Endodermal cell (in vitro differentiated cells): ENCODE measurements at regions not wholly inside any gene's neighbourhood (a gene's known extent, or its start where the extent isn't known, plus 50 kb on each side); places are given as distances from the start of the nearest gene placed in this dataset.

ENCODE experiments used
- DNase-seq: peaks from one replicate; pipeline ENCODE4 v3.0.0-alpha.2; 2017
- H3K27ac ChIP-seq: 2 replicates; pipeline ENCODE4 v1.5.1; 2013; ENCODE audit warnings: mild to moderate bottlenecking, low read depth, low read length, moderate library complexity
- H3K27me3 ChIP-seq: 2 replicates; pipeline ENCODE4 v1.6.1; 2013; ENCODE audit warnings: mild to moderate bottlenecking, low read length, moderate library complexity; ENCODE audit not compliant: insufficient read depth, control insufficient read depth, poor library complexity, severe bottlenecking
- H3K36me3 ChIP-seq: 2 replicates; pipeline ENCODE4 v1.7.0; 2013; ENCODE audit warnings: mild to moderate bottlenecking, low read length, moderate library complexity; ENCODE audit not compliant: control insufficient read depth, insufficient read depth
- H3K4me1 ChIP-seq: one replicate; pipeline ENCODE4 v1.7.0; 2013; ENCODE audit warnings: low read length; ENCODE audit not compliant: control insufficient read depth, insufficient read depth
- H3K4me3 ChIP-seq: 2 replicates; pipeline ENCODE4 v1.5.1; 2013; ENCODE audit warnings: mild to moderate bottlenecking, low read length, moderate library complexity
- H3K9ac ChIP-seq: 2 replicates; pipeline ENCODE4 v1.6.1; 2013; ENCODE audit warnings: mild to moderate bottlenecking, low read length, moderate library complexity; ENCODE audit not compliant: poor library complexity, severe bottlenecking; ENCODE audit errors: extremely low read depth
- H3K9me3 ChIP-seq: 2 replicates; pipeline ENCODE4 v1.6.1; 2013; ENCODE audit warnings: mild to moderate bottlenecking, low read length, moderate library complexity; ENCODE audit not compliant: control insufficient read depth
- H3K27ac Mint-ChIP-seq: 2 replicates; pipeline ENCODE4 v1.8.0; 2020; ENCODE audit warnings: mixed read lengths
- H3K27me3 Mint-ChIP-seq: 2 replicates; pipeline ENCODE4 v1.8.0; 2021; ENCODE audit warnings: mild to moderate bottlenecking, mixed read lengths; ENCODE audit not compliant: insufficient read depth
- H3K36me3 Mint-ChIP-seq: 2 replicates; pipeline ENCODE4 v1.8.0; 2020; ENCODE audit warnings: low read depth, mixed read lengths
- H3K4me1 Mint-ChIP-seq: 2 replicates; pipeline ENCODE4 v1.8.0; 2020; ENCODE audit warnings: mixed read lengths
- H3K4me3 Mint-ChIP-seq: 2 replicates; pipeline ENCODE4 v1.8.0; 2020; ENCODE audit warnings: mild to moderate bottlenecking, moderate library complexity, mixed read lengths
- H3K9me3 Mint-ChIP-seq: 2 replicates; pipeline ENCODE4 v1.8.0; 2020; ENCODE audit warnings: mild to moderate bottlenecking, mixed read lengths
- CTCF ChIP-seq: fragments of 200-600 bp; sonication (generic); conservative IDR thresholded peaks from 2 replicates; pipeline ENCODE4 v1.5.0; 2021; ENCODE audit warnings: antibody characterized with exemption, mild to moderate bottlenecking
- WGBS, 2 experiments: methylation state at CpG; one replicate each; pipeline versions ENCODE4 v1.1.5 to v1.1.7; 2013; ENCODE audit warnings: missing lambda C conversion rate in 2 of 2, mixed read lengths in 1 of 2; ENCODE audit not compliant: insufficient coverage in 1 of 2, insufficient read length in 1 of 2; 5-methylcytosine and 5-hydroxymethylcytosine counted together

- H3K36me3 ChIP-seq = no peaks in the 10 kb centered on the region
- no peaks in the 10 kb centered on the region for H3K27me3 ChIP-seq
- H3K9ac ChIP-seq = no peak overlapping the region
- no peak overlapping the region for H3K4me3 ChIP-seq
- Mint-ChIP-seq H3K36me3 (no peaks in the 10 kb centered on the region), H3K4me3 (peak overlapping the region; percentile 42), H3K9me3 (no peaks in the 10 kb centered on the region), H3K27me3 (no peaks in the 10 kb centered on the region), H3K4me1 (peaks cover 5% of the 10 kb centered on the region), H3K27ac (no peak overlapping the region)
- WGBS, 2 experiments = 54 to 86% methylated on average over 2 to 8 of the region's 8 CpGs
- H3K4me1 ChIP-seq = no peaks in the 10 kb centered on the region
- peak; percentile 83 for TF ChIP-seq CTCF
- H3K9me3 ChIP-seq = no peaks in the 10 kb centered on the region
- peak; percentile 67 for DNase-seq
- H3K27ac ChIP-seq = no peak overlapping the region
Measured at GRCh38 chr5:101942321-101942882, 353.7 kb downstream of the SLCO4C1 start.

- Histone ChIP-seq H3K27me3 (no peaks in the 10 kb centered on the region), H3K9me3 (no peaks in the 10 kb centered on the region), H3K27ac (no peak overlapping the region), H3K4me1 (no peaks in the 10 kb centered on the region), H3K4me3 (no peak overlapping the region), H3K9ac (no peak overlapping the region), H3K36me3 (no peaks in the 10 kb centered on the region)
- H3K27ac Mint-ChIP-seq = no peak overlapping the region
- no peak for DNase-seq
- 84% methylated on average over 2 of the region's 2 CpGs; no CpG with 5 or more reads in 1 of the 2 experiments for WGBS, 2 experiments
- no peak overlapping the region for H3K4me3 Mint-ChIP-seq
- no peaks in the 10 kb centered on the region for H3K36me3 Mint-ChIP-seq
- H3K9me3 Mint-ChIP-seq = no peaks in the 10 kb centered on the region
- no peaks in the 10 kb centered on the region for H3K27me3 Mint-ChIP-seq
- H3K4me1 Mint-ChIP-seq = no peaks in the 10 kb centered on the region
- TF ChIP-seq CTCF = no peak
Measured at GRCh38 chr5:101937041-101937440, 359.0 kb downstream of the SLCO4C1 start.

- no peak for TF ChIP-seq CTCF
- Mint-ChIP-seq H3K27me3 (no peaks in the 10 kb centered on the region), H3K27ac (no peak overlapping the region), H3K4me3 (no peak overlapping the region), H3K4me1 (no peaks in the 10 kb centered on the region), H3K9me3 (no peaks in the 10 kb centered on the region), H3K36me3 (no peaks in the 10 kb centered on the region)
- no peaks in the 10 kb centered on the region for H3K9me3 ChIP-seq
- H3K27me3 ChIP-seq = no peaks in the 10 kb centered on the region
- H3K27ac ChIP-seq = no peak overlapping the region
- DNase-seq = no peak
- no peaks in the 10 kb centered on the region for H3K36me3 ChIP-seq
- H3K4me1 ChIP-seq = no peaks in the 10 kb centered on the region
- no peak overlapping the region for H3K4me3 ChIP-seq
- H3K9ac ChIP-seq = no peak overlapping the region
Measured at GRCh38 chr5:101935086-101935485, 361.0 kb downstream of the SLCO4C1 start.
